ENCODE measurements at regions not wholly inside any gene's neighbourhood (a gene's known extent, or its start where the extent isn't known, plus 50 kb on each side); places are given as distances from the start of the nearest gene placed in this dataset.

DNA sequence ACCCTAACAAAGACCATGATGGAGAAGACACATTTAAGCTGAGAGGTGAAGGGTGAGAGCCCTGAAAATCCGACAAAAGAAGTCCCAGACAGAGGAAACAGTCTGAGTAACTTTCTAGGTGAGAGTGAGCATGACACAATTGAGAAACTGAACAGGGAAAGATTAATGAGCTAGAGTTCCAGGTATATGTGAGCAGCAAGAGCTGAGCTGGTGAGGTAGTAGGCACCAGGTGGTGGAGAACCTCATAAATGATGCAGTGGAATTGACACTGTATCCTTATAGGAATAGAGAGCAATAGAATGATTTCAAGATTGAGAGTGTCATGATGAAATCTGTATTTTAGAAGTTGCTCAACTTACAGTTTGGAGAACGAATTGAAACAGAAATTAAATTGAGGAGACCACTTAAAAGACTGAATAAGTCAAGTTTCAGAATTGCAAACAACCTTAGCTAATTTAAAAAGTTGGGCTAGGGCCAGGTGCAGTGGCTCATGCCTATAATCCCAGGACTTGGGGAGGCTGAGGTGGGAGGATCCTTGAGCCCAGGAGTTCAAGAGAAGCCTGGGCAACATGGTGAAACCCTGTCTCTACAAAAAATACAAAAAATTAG, 89.8 kb downstream of the NREP start:
- no peak overlapping the region for H3K27ac Mint-ChIP-seq

GRCh38 chr5:111656580-111656979, 100.4 kb downstream of the NREP start:
- H3K27ac ChIP-seq (ENCODE audit: low read depth, low read length), result no peak overlapping the region
- intact Hi-C loops (cut with micrococcal nuclease), result no loop called here
- peaks cover 0 to 14% (median 5%) of the 10 kb centered on the region in 8 donors for H3K9me3 Mint-ChIP-seq
- H3K4me1 Mint-ChIP-seq, result no peaks in the 10 kb centered on the region
- no peaks in the 10 kb centered on the region for H3K4me1 ChIP-seq (ENCODE audit: insufficient read depth, low read length)
- H3K36me3 ChIP-seq (ENCODE audit: insufficient read depth, low read length), result no peaks in the 10 kb centered on the region
- H3K27me3 Mint-ChIP-seq, result peaks cover 0 to 3% of the 10 kb centered on the region in 2 donors
- H3K27ac Mint-ChIP-seq, result no peak overlapping the region
- no peaks in the 10 kb centered on the region for H3K27me3 ChIP-seq (ENCODE audit: insufficient read depth, low read length)
- DNase-seq, result no peak
- H3K9me3 ChIP-seq (ENCODE audit: control insufficient read depth in 1 of 2, low read length in 2 of 2), result no peaks in the 10 kb centered on the region
- H3K4me3 Mint-ChIP-seq, result no peak overlapping the region
- ChIA-PET POLR2A (ENCODE audit: partially characterized antibody) (no interaction called here), CTCF (ENCODE audit: partially characterized antibody) (no interaction called here)
- no peaks in the 10 kb centered on the region for H3K36me3 Mint-ChIP-seq
- H3K4me3 ChIP-seq (ENCODE audit: low read length in 2 of 2), result no peak overlapping the region

More for the DNA sequence above, 89.8 kb downstream of the NREP start:
- Histone ChIP-seq H3K9me3 (ENCODE audit: control insufficient read depth in 1 of 2, low read length in 2 of 2) (no peaks in the 10 kb centered on the region), H3K36me3 (ENCODE audit: insufficient read depth, low read length) (no peaks in the 10 kb centered on the region), H3K27ac (ENCODE audit: low read depth, low read length) (no peak overlapping the region), H3K27me3 (ENCODE audit: insufficient read depth, low read length) (no peaks in the 10 kb centered on the region), H3K4me1 (ENCODE audit: insufficient read depth, low read length) (no peaks in the 10 kb centered on the region), H3K4me3 (ENCODE audit: low read length in 2 of 2) (no peak overlapping the region)
- intact Hi-C loops (cut with micrococcal nuclease), result no loop called here
- ChIA-PET CTCF (ENCODE audit: partially characterized antibody) (interaction anchor here (0.6 kb wide), 1 partner anchor 136 kb away, joined by 3 read pairs; no protein-coding TSS in a partner anchor), POLR2A (ENCODE audit: partially characterized antibody) (no interaction called here)
- H3K4me3 Mint-ChIP-seq, result no peak overlapping the region
- H3K36me3 Mint-ChIP-seq, result no peaks in the 10 kb centered on the region
- no peaks in the 10 kb centered on the region for H3K9me3 Mint-ChIP-seq
- no peak for DNase-seq
- peaks cover 0 to 2% of the 10 kb centered on the region in 2 donors for H3K27me3 Mint-ChIP-seq
- no peaks in the 10 kb centered on the region for H3K4me1 Mint-ChIP-seq

DNA sequence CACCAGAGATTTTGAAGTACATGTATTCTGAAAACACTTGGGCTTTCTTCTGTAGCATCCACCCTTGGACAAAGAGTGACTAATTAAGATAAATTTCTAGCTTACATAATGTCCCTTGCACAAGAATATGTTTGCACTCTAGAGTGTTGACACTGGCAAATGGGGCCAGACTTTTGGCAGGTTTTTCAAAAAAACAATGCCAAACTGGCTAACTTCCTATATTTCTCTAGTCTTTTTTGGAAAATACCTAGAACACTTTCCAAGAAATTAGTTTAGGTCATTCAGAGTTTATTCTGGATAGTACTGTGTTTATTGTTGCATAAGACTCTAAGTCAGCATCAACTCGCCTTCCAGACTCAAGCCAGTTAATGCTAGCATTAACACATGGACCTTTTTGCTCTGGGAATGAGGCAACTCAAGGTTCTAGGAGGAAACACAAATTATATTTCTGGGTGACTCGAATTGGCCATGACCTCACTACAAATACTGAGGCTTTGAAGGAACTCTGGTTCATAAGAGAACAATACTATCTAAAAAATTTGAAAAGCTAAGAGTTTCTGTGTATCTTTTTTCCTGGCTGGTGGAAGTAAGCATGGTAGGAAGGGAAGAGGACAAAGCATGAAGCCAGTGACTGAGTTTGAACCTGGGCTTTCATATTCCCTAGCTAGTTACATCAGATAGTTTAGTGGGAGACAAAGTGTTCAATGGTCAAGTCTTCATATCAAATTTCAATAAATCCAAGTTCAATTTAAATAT, 101.6 kb downstream of the NREP start:
- H3K9me3 ChIP-seq (ENCODE audit: control insufficient read depth in 1 of 2, low read length in 2 of 2), result no peaks in the 10 kb centered on the region
- CTCF ChIA-PET (ENCODE audit: partially characterized antibody), result no interaction called here
- no peaks in the 10 kb centered on the region for H3K36me3 Mint-ChIP-seq
- H3K27me3 ChIP-seq (ENCODE audit: insufficient read depth, low read length), result no peaks in the 10 kb centered on the region
- H3K4me3 ChIP-seq (ENCODE audit: low read length in 2 of 2), result no peak overlapping the region
- no peak overlapping the region for H3K27ac ChIP-seq (ENCODE audit: low read depth, low read length)
- peaks cover 0 to 3% of the 10 kb centered on the region in 2 donors for H3K27me3 Mint-ChIP-seq
- POLR2A ChIA-PET (ENCODE audit: partially characterized antibody), result no interaction called here
- no peaks in the 10 kb centered on the region for H3K36me3 ChIP-seq (ENCODE audit: insufficient read depth, low read length)
- intact Hi-C loops (cut with micrococcal nuclease), result no loop called here
- no peaks in the 10 kb centered on the region for H3K4me1 Mint-ChIP-seq
- H3K27ac Mint-ChIP-seq, result no peak overlapping the region
- no peak for DNase-seq
- H3K4me1 ChIP-seq (ENCODE audit: insufficient read depth, low read length), result no peaks in the 10 kb centered on the region
- no peak overlapping the region for H3K4me3 Mint-ChIP-seq
- H3K9me3 Mint-ChIP-seq, result peaks cover 0 to 7% (median 5%) of the 10 kb centered on the region in 8 donors

- no peak overlapping the region for H3K4me3 Mint-ChIP-seq
- ChIA-PET CTCF (ENCODE audit: partially characterized antibody) (no interaction called here), POLR2A (ENCODE audit: partially characterized antibody) (no interaction called here)
Observed at GRCh38 chr5:111653408-111653807, 103.6 kb downstream of the NREP start.

DNA sequence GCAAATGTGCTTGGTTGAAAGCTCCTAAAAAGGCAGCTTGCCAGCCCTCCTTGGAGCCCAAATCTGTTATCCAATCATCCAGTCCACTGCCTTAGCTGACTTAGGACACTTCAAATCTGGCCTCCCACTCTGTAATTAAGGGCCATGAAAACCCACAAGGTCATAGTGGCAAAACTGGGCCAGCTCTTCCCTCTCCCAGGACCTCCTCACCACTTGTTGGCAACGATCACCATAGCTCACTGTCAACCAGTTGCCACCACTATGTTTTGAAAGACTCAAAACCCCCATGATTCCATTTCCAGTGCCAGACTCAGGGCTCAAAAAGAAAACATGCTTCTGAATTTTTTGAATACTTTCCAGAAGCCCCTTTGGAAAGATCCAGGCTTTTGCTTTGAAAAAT, 107.5 kb downstream of the NREP start:
- no peak overlapping the region for H3K27ac ChIP-seq (ENCODE audit: low read depth, low read length)
- Mint-ChIP-seq H3K4me3 (no peak overlapping the region), H3K27ac (no peak overlapping the region), H3K36me3 (no peaks in the 10 kb centered on the region), H3K9me3 (peaks cover 0 to 2% (median 0%) of the 10 kb centered on the region in 8 donors), H3K27me3 (peaks cover 2 to 7% of the 10 kb centered on the region in 2 donors), H3K4me1 (no peaks in the 10 kb centered on the region)
- H3K4me3 ChIP-seq (ENCODE audit: low read length in 2 of 2), result no peak overlapping the region
- no peak for DNase-seq
- H3K4me1 ChIP-seq (ENCODE audit: insufficient read depth, low read length), result no peaks in the 10 kb centered on the region
- intact Hi-C loops (cut with micrococcal nuclease), result no loop called here
- ChIA-PET CTCF (ENCODE audit: partially characterized antibody) (no interaction called here), POLR2A (ENCODE audit: partially characterized antibody) (no interaction called here)
- no peaks in the 10 kb centered on the region for H3K27me3 ChIP-seq (ENCODE audit: insufficient read depth, low read length)
- no peaks in the 10 kb centered on the region for H3K9me3 ChIP-seq (ENCODE audit: control insufficient read depth in 1 of 2, low read length in 2 of 2)
- no peaks in the 10 kb centered on the region for H3K36me3 ChIP-seq (ENCODE audit: insufficient read depth, low read length)

More at GRCh38 chr5:111653408-111653807, 103.6 kb downstream of the NREP start:
- H3K27ac ChIP-seq (ENCODE audit: low read depth, low read length), result no peak overlapping the region
- DNase-seq, result no peak
- H3K4me1 ChIP-seq (ENCODE audit: insufficient read depth, low read length), result no peaks in the 10 kb centered on the region
- peaks cover 0 to 4% (median under 1%) of the 10 kb centered on the region in 8 donors for H3K9me3 Mint-ChIP-seq
- H3K27me3 Mint-ChIP-seq, result peaks cover 0 to 3% of the 10 kb centered on the region in 2 donors
- no peak overlapping the region for H3K4me3 ChIP-seq (ENCODE audit: low read length in 2 of 2)
- H3K4me1 Mint-ChIP-seq, result no peaks in the 10 kb centered on the region
- no peaks in the 10 kb centered on the region for H3K36me3 ChIP-seq (ENCODE audit: insufficient read depth, low read length)
- H3K27me3 ChIP-seq (ENCODE audit: insufficient read depth, low read length), result no peaks in the 10 kb centered on the region
- no peaks in the 10 kb centered on the region for H3K9me3 ChIP-seq (ENCODE audit: control insufficient read depth in 1 of 2, low read length in 2 of 2)
- H3K36me3 Mint-ChIP-seq, result no peaks in the 10 kb centered on the region
- no peak overlapping the region for H3K27ac Mint-ChIP-seq
- intact Hi-C loops (cut with micrococcal nuclease), result no loop called here

- peaks cover 0 to 5% (median 3%) of the 10 kb centered on the region in 8 donors for H3K9me3 Mint-ChIP-seq
- H3K27me3 Mint-ChIP-seq, result peaks cover 3 to 13% of the 10 kb centered on the region in 2 donors
- Histone ChIP-seq H3K4me3 (ENCODE audit: low read length in 2 of 2) (no peak overlapping the region), H3K27ac (ENCODE audit: low read depth, low read length) (no peak overlapping the region), H3K9me3 (ENCODE audit: control insufficient read depth in 1 of 2, low read length in 2 of 2) (no peaks in the 10 kb centered on the region), H3K4me1 (ENCODE audit: insufficient read depth, low read length) (no peaks in the 10 kb centered on the region), H3K27me3 (ENCODE audit: insufficient read depth, low read length) (no peaks in the 10 kb centered on the region), H3K36me3 (ENCODE audit: insufficient read depth, low read length) (no peaks in the 10 kb centered on the region)
- DNase-seq, result no peak
- POLR2A ChIA-PET (ENCODE audit: partially characterized antibody), result no interaction called here
- H3K36me3 Mint-ChIP-seq, result no peaks in the 10 kb centered on the region
- CTCF ChIA-PET (ENCODE audit: partially characterized antibody), result no interaction called here
- no peaks in the 10 kb centered on the region for H3K4me1 Mint-ChIP-seq
- H3K27ac Mint-ChIP-seq, result no peak overlapping the region
- intact Hi-C loops (cut with micrococcal nuclease), result no loop called here
- H3K4me3 Mint-ChIP-seq, result no peak overlapping the region
Observed at GRCh38 chr5:111645303-111645838, 111.6 kb downstream of the NREP start.

GRCh38 chr5:111643499-111643898, 113.5 kb downstream of the NREP start:
- ChIA-PET POLR2A (ENCODE audit: partially characterized antibody) (no interaction called here), CTCF (ENCODE audit: partially characterized antibody) (no interaction called here)
- H3K4me3 ChIP-seq (ENCODE audit: low read length in 2 of 2), result no peak overlapping the region
- H3K9me3 ChIP-seq (ENCODE audit: control insufficient read depth in 1 of 2, low read length in 2 of 2), result no peaks in the 10 kb centered on the region
- no peak overlapping the region for H3K4me3 Mint-ChIP-seq
- peaks cover 3 to 13% of the 10 kb centered on the region in 2 donors for H3K27me3 Mint-ChIP-seq
- H3K36me3 ChIP-seq (ENCODE audit: insufficient read depth, low read length), result no peaks in the 10 kb centered on the region
- no peaks in the 10 kb centered on the region for H3K4me1 Mint-ChIP-seq
- H3K9me3 Mint-ChIP-seq, result peaks cover 0 to 23% (median 12%) of the 10 kb centered on the region in 8 donors
- no peak for DNase-seq
- intact Hi-C loops (cut with micrococcal nuclease), result no loop called here
- H3K27ac ChIP-seq (ENCODE audit: low read depth, low read length), result no peak overlapping the region
- no peak overlapping the region for H3K27ac Mint-ChIP-seq
- peaks cover 0 to 5% of the 10 kb centered on the region in 2 donors for H3K36me3 Mint-ChIP-seq
- no peaks in the 10 kb centered on the region for H3K4me1 ChIP-seq (ENCODE audit: insufficient read depth, low read length)
- H3K27me3 ChIP-seq (ENCODE audit: insufficient read depth, low read length), result no peaks in the 10 kb centered on the region

All from CD4-positive, alpha-beta memory T cell (primary cell).